ENCODE measurements at regions not wholly inside any gene's neighbourhood (a gene's known extent, or its start where the extent isn't known, plus 50 kb on each side); places are given as distances from the start of the nearest gene placed in this dataset.

DNA sequence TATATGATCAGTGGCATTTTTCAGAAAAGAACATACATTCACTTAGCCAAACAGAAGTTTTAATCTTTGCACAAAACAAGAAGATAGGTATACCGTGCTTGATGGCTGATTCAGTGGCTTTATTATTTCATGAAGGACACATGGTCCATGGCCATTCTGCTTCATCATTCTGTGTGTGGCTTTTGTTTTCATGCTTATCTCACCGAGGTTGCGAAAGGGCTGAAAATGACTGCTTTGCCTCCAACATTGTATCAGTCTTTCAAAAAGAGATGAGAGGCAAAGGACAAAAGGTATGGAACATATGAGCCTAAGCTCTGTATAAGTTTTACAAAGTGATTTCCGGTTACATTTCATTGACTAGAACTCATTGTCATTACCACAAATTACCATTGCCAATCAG lies 541.1 kb downstream of the RAB28 start:
- Histone ChIP-seq H3K36me3 (ENCODE audit: control insufficient read depth in 4 of 4, insufficient read depth in 3 of 4, low read depth in 1 of 4, low read length in 3 of 4) (no peaks in the 10 kb centered on the region), H3K27ac (ENCODE audit: low read depth in 1 of 2, low read length in 2 of 2) (no peak overlapping the region), H3K27me3 (ENCODE audit: control insufficient read depth in 4 of 4, insufficient read depth in 4 of 4, low read length in 3 of 4) (no peaks in the 10 kb centered on the region), H3K4me1 (ENCODE audit: control insufficient read depth in 4 of 4, insufficient read depth in 4 of 4, low read length in 3 of 4) (no peaks in the 10 kb centered on the region), H3K9ac (ENCODE audit: low read depth in 1 of 2, low read length in 2 of 2) (no peak overlapping the region), H3K4me3 (ENCODE audit: low read depth in 1 of 3, low read length in 3 of 3) (no peak overlapping the region), H3K9me3 (ENCODE audit: control insufficient read depth in 4 of 4, low read length in 3 of 4) (no peaks in the 10 kb centered on the region)
- WGBS = 94% methylated on average over 4 of the region's 4 CpGs
- TF ChIP-seq TAF1 (conservative IDR thresholded peaks at IDR 0.05) (no peak), HNF4G (IDR thresholded peaks at IDR 0.05) (no peak), SP1 (IDR thresholded peaks at IDR 0.05) (no peak), JUND (IDR thresholded peaks at IDR 0.05) (no peak), RXRA (IDR thresholded peaks at IDR 0.05) (no peak), YY1 (IDR thresholded peaks at IDR 0.05) (no peak), NR2F2 (IDR thresholded peaks at IDR 0.05) (no peak), GABPA (IDR thresholded peaks at IDR 0.05 in 1 of 2, conservative IDR thresholded peaks at IDR 0.05 in 1 of 2) (no peak), RAD21 (IDR thresholded peaks at IDR 0.05) (no peak), EGR1 (IDR thresholded peaks at IDR 0.05; ENCODE audit: low read depth in 2 of 2) (no peak), FOXA2 (IDR thresholded peaks at IDR 0.05) (no peak)
- TF ChIP-seq, protein P1, sequence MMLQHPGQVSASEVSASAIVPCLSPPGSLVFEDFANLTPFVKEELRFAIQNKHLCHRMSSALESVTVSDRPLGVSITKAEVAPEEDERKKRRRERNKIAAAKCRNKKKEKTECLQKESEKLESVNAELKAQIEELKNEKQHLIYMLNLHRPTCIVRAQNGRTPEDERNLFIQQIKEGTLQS (IDR thresholded peaks at IDR 0.05) = no peak
- TF ChIP-seq, protein P2, sequence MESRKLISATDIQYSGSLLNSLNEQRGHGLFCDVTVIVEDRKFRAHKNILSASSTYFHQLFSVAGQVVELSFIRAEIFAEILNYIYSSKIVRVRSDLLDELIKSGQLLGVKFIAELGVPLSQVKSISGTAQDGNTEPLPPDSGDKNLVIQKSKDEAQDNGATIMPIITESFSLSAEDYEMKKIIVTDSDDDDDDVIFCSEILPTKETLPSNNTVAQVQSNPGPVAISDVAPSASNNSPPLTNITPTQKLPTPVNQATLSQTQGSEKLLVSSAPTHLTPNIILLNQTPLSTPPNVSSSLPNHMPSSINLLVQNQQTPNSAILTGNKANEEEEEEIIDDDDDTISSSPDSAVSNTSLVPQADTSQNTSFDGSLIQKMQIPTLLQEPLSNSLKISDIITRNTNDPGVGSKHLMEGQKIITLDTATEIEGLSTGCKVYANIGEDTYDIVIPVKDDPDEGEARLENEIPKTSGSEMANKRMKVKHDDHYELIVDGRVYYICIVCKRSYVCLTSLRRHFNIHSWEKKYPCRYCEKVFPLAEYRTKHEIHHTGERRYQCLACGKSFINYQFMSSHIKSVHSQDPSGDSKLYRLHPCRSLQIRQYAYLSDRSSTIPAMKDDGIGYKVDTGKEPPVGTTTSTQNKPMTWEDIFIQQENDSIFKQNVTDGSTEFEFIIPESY (IDR thresholded peaks at IDR 0.05) = no peak
- TF ChIP-seq, protein P3, sequence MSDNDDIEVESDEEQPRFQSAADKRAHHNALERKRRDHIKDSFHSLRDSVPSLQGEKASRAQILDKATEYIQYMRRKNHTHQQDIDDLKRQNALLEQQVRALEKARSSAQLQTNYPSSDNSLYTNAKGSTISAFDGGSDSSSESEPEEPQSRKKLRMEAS (IDR thresholded peaks at IDR 0.05) = no peak
- TF ChIP-seq, protein P4, sequence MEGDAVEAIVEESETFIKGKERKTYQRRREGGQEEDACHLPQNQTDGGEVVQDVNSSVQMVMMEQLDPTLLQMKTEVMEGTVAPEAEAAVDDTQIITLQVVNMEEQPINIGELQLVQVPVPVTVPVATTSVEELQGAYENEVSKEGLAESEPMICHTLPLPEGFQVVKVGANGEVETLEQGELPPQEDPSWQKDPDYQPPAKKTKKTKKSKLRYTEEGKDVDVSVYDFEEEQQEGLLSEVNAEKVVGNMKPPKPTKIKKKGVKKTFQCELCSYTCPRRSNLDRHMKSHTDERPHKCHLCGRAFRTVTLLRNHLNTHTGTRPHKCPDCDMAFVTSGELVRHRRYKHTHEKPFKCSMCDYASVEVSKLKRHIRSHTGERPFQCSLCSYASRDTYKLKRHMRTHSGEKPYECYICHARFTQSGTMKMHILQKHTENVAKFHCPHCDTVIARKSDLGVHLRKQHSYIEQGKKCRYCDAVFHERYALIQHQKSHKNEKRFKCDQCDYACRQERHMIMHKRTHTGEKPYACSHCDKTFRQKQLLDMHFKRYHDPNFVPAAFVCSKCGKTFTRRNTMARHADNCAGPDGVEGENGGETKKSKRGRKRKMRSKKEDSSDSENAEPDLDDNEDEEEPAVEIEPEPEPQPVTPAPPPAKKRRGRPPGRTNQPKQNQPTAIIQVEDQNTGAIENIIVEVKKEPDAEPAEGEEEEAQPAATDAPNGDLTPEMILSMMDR (IDR thresholded peaks at IDR 0.05; ENCODE audit: low read depth, low read length, missing input control) = no peak
- TF ChIP-seq, protein P5, sequence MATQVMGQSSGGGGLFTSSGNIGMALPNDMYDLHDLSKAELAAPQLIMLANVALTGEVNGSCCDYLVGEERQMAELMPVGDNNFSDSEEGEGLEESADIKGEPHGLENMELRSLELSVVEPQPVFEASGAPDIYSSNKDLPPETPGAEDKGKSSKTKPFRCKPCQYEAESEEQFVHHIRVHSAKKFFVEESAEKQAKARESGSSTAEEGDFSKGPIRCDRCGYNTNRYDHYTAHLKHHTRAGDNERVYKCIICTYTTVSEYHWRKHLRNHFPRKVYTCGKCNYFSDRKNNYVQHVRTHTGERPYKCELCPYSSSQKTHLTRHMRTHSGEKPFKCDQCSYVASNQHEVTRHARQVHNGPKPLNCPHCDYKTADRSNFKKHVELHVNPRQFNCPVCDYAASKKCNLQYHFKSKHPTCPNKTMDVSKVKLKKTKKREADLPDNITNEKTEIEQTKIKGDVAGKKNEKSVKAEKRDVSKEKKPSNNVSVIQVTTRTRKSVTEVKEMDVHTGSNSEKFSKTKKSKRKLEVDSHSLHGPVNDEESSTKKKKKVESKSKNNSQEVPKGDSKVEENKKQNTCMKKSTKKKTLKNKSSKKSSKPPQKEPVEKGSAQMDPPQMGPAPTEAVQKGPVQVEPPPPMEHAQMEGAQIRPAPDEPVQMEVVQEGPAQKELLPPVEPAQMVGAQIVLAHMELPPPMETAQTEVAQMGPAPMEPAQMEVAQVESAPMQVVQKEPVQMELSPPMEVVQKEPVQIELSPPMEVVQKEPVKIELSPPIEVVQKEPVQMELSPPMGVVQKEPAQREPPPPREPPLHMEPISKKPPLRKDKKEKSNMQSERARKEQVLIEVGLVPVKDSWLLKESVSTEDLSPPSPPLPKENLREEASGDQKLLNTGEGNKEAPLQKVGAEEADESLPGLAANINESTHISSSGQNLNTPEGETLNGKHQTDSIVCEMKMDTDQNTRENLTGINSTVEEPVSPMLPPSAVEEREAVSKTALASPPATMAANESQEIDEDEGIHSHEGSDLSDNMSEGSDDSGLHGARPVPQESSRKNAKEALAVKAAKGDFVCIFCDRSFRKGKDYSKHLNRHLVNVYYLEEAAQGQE (IDR thresholded peaks at IDR 0.05) = no peak
- DNase-seq (ENCODE audit: low spot score) = no peak

DNA sequence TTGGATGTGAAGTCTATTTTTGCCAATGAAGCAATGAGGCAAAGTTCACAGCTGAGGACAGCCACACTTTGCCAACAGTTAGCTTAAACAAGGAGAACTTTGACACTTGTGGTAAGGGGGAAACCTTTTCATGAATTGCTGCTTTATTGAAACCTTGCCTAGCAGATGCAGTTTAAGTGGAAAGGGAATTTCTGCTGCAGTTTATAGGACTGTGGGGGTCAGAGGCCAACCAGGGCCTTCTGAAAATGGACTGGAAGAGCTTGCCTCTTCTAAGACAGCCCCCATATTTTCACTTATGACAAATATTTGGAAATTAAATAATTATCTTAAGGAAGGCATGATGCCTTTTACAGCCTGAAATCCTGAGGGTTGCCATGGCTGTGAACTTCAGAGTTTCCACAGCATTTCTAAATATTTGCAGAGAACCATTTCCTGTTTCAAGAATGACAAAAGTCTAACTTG lies 550.3 kb downstream of the RAB28 start:
- H3K4me3 ChIP-seq (ENCODE audit: low read depth in 1 of 3, low read length in 3 of 3) = no peak overlapping the region
- no peaks in the 10 kb centered on the region for H3K36me3 ChIP-seq (ENCODE audit: control insufficient read depth in 4 of 4, insufficient read depth in 3 of 4, low read depth in 1 of 4, low read length in 3 of 4)
- no peaks in the 10 kb centered on the region for H3K9me3 ChIP-seq (ENCODE audit: control insufficient read depth in 4 of 4, low read length in 3 of 4)
- DNase-seq (ENCODE audit: low spot score) = no peak
- H3K27me3 ChIP-seq (ENCODE audit: control insufficient read depth in 4 of 4, insufficient read depth in 4 of 4, low read length in 3 of 4) = no peaks in the 10 kb centered on the region
- H3K27ac ChIP-seq (ENCODE audit: low read depth in 1 of 2, low read length in 2 of 2) = peak overlapping the region; percentile 32 to 56
- H3K9ac ChIP-seq (ENCODE audit: low read depth in 1 of 2, low read length in 2 of 2) = no peak overlapping the region
- peaks cover 3 to 33% (median 31%) of the 10 kb centered on the region in 4 donors for H3K4me1 ChIP-seq (ENCODE audit: control insufficient read depth in 4 of 4, insufficient read depth in 4 of 4, low read length in 3 of 4)
- TF ChIP-seq FOXA1 (IDR thresholded peaks at IDR 0.05) (peak; percentile 33), GABPA (IDR thresholded peaks at IDR 0.05 in 1 of 2, conservative IDR thresholded peaks at IDR 0.05 in 1 of 2) (no peak), TAF1 (conservative IDR thresholded peaks at IDR 0.05) (no peak), YY1 (IDR thresholded peaks at IDR 0.05) (peak; percentile 79), RAD21 (IDR thresholded peaks at IDR 0.05) (peak; percentile 57 to 65), JUND (IDR thresholded peaks at IDR 0.05) (peak; percentile 70 to 73), RXRA (IDR thresholded peaks at IDR 0.05) (peak; percentile 82 to 83), FOXA2 (IDR thresholded peaks at IDR 0.05) (peak; percentile 73), SP1 (IDR thresholded peaks at IDR 0.05) (peak; percentile 99), EGR1 (IDR thresholded peaks at IDR 0.05; ENCODE audit: low read depth in 2 of 2) (peak in 1 of 2 donors; percentile 20), HNF4G (IDR thresholded peaks at IDR 0.05) (peak; percentile 95)
- TF ChIP-seq, protein P2 (IDR thresholded peaks at IDR 0.05) = peak; percentile 72
- TF ChIP-seq, protein P1 (IDR thresholded peaks at IDR 0.05) = peak; percentile 65
- TF ChIP-seq, protein P5 (IDR thresholded peaks at IDR 0.05) = peak; percentile 53
